Dermis blood vessel endothelial cell (primary cell): ENCODE measurements at regions not wholly inside any gene's neighbourhood (a gene's known extent, or its start where the extent isn't known, plus 50 kb on each side); places are given as distances from the start of the nearest gene placed in this dataset.
A peak's percentile ranks its signal among the peaks of the same experiment; 100 is the strongest.

ENCODE experiments used
- DNase-seq: peaks from one replicate; pipeline ENCODE4 v3.0.0; 2010

DNA sequence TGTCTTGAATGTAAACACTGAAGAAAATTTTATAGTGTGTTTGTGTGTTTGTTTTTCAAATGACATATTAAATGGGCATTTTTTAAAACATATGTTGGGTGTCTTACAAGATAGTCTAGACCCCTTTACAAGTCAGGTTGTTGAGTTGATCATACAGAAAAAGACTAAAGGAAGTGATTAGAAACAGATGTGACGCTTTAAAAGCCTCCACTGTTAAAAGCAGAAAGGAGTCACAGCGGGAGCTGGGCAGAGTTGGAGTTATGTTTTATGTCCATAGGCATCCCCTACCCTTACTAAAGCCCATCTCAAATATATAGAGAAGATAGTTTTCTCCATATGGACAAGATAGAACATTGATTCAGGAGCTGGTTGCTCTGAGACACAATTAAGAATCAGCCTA is 393.9 kb downstream of the PLPP3 start:
- no peak for DNase-seq

DNA sequence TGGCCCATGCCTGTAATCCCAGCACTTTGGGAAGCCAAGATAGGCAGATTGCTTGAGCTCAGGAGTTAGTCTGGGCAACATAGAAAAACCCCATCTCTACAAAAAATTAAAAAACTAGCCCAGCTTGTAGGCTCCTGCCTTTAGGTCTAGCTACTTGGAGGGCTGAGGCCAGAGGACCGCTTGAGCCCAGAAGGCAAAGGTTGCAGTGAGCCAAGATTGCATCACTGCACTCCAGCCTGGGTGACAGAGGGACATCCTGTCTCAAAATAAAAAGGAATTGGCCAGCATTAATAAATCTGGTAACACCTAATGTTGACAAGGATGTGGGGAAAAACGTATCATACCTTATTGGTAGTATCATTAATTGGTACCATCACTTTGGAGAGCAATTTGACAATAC is 396.2 kb downstream of the PLPP3 start:
- no peak for DNase-seq

DNA sequence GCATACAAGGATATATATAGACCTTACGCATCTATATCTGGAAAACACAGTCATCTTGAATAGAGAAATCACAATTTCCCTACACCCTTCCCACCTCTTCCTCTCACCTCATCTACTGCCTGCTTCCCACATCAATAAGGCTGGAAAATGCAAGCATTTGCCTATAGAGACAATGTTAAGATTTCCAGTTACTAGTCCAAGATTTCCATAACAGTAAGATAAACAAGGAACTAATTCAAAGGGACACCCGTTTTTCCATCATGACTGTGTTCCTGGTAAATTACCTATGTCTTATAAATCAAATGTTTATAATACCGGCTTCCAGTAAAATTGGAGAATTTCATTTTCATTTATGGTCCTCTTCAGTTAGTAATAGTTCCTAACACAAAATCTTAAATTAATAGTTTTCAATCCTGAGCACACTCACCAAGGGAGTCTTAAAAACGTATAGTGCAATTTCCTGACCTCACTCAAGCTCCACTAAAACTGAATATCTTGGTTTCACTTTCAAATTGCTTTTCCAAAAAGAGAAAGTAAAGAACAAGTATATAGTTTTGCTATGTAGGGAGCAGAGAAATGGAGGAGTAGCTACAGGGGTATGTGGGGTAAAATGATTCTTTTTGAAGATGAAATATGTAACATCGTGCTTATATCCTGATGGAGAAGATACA is 398.7 kb downstream of the PLPP3 start:
- peak; percentile 42 for DNase-seq

DNA sequence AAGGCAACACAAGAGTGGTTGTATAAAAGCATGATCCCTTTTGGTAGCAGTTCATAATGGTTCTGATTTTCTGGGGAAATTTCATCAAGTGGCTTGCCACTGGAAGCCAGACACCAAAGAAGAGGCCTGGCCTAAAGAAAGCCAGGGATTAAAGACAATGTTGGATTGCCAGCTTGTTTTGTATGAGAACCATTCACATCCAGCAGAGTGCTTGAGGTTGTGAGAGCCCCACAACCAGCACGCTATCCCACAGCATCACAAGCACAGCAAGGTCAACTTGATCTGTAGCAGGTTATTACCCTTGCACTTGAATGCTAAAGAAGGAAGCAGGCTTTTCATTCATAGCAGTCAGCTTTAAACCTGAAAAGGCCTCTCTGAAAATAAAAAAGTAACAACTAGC is 399.8 kb downstream of the PLPP3 start:
- DNase-seq = no peak

DNA sequence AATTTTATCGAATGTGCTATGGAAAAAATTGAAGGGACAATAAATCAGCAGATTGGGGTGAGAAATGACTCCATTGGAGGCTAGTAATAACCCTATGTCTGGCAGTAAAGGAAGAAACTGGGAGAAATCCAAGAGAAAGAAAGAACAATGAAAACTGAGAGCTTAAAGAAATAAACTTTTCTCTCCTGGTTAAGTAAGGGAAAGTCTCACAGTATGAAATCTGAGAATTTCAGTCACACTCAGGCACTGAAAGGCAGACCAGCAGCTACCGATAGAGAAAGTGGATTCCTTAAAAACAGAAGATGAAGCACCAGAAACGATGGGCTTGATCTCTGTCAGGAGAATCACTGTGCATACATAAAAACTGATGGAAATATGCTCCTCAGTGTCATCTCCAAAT is 404.2 kb downstream of the PLPP3 start:
- no peak for DNase-seq

DNA sequence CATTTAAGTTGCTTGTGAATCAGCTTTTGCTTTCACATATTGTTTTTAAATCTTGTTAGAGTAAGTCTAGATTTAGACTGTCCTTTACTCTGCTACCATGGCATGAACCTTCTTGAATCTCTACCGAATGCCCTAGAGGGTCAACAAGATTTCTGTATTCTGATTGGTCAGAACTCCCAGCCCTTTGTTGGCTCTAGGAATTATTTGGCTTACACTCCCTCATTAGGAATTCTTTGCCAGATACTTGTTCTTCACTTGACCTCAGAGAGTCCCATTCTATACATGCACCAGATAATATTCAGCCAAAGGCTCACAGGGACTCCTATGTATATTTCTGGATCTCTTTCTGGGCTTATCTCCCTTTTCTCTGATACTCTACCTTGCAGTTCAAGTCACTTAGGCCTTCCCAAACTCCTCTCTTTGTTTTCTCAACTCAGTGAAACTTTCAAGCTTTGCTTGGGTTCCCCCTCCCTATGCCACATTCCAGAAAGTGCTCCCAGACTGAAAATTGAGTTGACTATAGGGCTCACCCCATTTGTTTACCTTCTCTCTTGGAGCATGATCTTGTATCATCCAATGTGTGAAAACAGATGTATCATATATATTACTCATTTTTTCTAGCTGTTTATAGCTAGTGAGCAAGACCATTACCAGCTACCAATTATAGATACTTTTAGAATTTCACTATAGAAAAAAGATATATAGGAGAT is 405.0 kb downstream of the PLPP3 start:
- no peak for DNase-seq

DNA sequence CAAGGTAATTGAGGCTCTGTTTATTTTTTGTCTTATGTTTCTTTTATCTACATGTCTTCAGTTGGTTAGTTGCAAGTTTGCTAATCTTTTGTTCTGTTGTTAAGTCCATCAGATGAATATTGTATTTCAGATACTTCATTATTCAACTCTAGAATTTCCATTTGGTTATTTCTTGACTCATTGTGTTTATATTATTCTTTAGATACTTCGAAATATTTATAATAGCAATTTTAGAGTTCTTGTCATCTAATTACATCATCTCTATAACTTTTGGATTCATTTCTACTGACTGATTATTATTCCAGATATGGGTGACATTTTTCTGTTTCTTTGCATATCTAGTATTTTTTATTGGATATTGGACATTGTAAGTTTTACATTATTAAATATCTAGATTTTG is 405.6 kb downstream of the PLPP3 start:
- no peak for DNase-seq

DNA sequence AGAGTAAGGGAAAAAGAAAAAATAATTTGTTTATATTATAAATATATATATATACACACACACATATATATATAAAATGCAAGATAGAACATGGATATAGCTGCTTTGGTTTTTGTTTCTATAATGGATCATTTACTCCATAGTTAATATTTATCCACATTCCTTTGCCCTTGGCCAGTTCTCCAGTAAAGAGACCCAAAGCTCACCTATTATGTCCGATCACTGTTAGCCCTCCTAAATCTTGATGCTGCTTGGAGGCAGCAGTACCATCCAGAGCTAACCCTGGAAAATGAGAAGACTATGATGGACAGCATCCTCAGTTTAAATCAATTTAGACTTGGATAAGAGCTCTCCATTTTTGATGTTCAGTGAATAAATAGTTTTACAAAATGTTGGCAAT is 407.7 kb downstream of the PLPP3 start:
- DNase-seq = no peak

DNA sequence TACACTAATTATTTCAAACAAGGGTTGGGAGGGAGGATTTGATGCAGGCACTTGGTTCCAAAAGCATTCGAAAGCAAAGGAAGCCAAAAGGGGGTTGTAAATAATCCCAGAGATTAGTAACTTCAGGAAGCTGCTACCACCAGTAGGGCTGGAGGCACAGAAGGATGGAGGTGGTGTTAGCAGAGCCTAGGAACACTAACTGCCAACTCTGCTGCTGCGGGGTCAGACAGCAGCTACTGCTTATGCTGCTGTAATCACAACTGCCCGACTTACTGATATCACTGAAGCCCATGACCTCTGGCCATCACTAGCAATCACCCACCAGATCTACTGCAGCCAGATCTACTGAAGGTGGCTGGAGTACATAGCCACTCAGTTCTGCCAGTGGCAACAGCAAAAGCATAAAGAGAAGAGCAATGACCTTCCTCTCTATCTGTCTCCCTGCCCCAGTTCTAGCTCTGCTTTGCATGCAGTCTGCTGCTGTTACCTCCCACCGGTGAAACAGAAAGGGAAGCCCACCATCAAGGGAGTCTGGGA is 408.5 kb downstream of the PLPP3 start:
- no peak for DNase-seq

DNA sequence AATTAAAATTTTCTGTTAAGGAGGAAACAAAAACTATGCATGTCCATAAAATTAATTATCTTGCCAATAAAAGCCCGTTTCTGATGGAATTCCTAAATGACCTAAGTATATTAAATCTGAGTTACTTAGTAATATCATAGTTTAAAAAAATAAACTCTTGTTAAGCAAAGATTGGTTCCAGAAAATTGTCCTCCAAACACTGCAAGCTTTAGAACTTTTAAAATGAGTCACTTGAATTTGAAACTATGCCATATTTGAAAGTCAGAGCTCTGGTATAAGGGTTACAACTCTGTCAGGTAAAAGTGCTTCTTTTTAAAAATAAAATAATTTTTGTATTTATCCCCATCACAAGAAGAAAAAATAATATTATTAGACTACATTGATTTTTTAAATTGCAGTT is 409.5 kb downstream of the PLPP3 start:
- DNase-seq = no peak

DNA sequence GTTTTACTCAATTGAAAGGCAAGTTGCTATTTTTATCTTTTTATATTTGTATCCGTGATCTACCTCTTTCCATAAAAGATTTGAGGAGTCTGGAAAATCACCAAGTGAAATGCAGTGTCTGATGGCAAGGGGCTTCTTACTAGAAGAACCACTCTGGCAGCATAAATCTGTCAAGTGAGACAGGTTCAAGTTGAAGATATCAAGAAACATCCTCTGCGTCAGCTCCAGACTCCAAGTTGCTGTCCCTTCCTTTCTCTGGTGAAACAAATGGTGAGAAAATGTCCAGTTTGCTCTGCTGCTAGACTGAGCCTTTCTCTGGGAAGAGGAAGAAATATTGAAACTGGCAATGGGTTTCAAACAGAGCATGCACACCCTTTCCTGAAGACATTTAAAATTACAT is 411.2 kb downstream of the PLPP3 start:
- no peak for DNase-seq

DNA sequence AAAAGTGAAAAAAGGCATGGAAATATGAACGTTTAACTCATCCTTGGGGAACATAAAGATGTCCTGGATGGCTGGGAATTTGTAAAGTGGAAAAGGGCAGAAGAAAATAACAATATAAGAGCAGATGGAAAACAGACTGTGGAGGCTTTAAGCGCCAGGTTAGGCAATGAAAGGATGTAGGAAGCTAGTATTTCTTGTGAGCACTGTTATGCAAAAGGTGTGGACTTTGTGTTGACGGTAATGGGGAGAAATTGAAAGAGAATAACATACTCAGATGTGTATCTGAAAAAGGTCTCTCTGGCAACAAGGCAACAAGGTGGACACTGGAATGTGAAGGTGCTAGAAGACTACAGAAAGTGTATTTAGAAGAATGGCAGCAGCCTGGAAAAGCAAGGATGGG is 411.8 kb downstream of the PLPP3 start:
- no peak for DNase-seq

DNA sequence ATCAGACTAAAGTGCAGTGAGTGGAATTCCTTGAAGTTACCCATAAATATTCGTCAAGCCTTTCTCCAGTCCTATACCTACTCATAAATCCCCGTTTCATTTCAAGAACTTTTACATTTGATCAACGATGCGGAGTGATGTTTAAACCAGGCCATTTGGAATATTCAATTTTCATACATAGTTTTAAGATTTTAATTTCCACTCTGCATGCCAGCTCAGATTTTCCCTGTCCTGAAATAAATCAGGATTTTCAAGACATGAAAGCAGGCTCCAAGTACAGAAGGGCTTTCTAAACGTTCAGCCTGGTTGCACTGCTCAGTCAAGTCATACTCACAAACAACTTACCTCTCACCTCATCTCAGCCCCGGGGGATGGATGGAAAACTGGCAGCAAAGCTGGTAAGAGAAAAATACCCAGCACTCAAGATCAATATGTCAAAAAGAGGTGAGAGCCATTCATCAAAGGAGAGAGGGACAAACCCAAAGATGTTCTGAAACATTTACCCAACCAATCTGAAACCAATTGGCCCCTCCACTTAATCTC is 418.5 kb downstream of the PLPP3 start:
- no peak for DNase-seq

DNA sequence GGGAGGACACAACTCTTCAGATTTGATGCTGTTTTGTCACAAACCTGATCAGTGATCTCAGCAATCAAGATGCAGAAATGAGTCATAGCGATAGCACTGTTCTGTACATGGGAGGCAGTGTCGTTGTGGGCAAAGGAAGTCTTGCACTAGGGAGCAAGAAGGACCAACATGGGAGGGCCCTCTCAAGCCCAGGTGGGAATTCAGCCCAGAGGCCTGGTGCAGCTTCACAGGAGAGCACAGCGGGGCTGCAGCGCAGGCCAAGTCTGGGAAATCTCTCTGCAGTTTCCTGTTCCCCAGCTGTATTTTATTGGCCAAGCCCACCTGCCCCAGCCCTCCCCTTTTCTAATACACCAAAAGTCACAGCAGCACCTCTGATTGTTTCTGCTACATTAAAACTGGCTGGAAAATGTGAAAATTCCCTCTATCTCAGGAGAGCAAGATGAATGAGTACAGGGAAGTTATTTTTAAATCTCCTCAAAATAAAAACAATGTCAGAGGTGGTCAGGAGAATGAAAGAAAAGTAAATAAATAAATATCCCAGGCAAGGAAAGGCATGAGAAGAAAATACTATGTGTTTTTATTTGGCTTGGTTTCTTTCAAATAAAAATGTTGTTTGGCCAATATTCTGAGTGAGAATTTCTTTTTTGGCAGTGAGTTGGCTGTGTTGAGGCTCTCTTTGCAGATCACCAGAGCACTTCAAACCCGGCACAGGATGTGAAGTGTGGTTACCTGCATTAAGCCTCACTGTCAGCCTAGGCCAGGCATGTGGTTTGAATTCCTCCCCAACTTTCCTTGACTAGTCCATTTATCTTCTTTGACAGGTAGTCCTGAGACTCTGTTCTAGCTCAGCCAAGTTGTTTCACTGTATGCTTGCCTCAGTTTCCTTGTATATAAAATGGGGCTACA is 422.1 kb downstream of the PLPP3 start:
- DNase-seq = no peak

DNA sequence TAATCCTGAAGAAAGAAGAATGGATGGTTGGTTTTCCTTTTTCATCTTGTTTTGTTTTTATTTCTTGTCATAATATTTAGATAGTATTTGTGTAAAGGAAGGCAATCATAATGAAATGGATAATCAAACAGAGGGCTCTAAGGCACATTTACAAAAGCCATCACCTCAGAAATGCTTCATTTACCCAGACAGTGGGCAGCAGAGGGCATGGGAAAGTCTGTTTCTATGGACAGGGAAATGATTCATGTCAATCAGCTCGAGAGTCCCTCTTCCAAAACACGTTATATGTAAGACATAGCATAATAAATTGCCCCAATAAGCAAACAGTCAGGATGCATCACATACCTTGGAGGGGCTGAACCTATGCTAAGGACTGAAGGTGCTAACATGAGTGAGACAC is 426.1 kb downstream of the PLPP3 start:
- peak; percentile 55 for DNase-seq

DNA sequence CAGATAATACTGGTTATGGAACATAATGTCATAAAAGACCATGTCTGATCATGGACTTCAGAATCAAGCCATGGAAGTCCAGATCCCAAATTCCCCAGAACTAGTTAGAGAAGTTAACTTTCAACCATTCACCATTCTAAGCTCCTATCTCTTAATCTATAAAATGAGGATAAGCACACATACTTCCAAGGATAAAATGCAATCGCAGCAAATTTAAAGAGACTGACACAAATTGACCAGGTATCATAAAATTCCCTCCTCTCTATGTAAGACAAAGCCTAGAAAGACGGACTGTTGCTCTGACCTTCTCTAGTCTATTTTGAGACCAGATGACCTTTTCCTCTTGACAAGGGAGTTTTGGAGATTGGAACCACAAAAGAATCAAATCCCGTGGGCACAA is 426.7 kb downstream of the PLPP3 start:
- no peak for DNase-seq

DNA sequence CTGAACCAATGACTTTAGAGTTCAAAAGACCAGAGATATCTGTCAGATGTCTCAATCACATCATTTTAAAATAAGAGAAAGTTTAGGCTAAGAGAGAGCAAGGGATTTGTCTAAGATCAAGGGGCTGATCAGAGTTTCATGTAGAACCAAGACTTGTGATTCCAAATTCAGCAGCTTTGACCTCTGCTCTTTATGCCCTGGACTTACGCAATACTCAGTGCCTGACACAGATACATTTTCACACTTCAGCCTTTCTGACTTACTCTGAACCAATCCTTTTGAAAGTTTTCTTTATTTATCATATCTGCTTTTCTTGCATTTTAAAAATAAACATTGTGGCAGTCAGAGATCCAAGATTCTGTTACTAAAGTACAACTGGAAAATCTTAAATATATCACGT is 428.0 kb downstream of the PLPP3 start:
- DNase-seq = no peak

DNA sequence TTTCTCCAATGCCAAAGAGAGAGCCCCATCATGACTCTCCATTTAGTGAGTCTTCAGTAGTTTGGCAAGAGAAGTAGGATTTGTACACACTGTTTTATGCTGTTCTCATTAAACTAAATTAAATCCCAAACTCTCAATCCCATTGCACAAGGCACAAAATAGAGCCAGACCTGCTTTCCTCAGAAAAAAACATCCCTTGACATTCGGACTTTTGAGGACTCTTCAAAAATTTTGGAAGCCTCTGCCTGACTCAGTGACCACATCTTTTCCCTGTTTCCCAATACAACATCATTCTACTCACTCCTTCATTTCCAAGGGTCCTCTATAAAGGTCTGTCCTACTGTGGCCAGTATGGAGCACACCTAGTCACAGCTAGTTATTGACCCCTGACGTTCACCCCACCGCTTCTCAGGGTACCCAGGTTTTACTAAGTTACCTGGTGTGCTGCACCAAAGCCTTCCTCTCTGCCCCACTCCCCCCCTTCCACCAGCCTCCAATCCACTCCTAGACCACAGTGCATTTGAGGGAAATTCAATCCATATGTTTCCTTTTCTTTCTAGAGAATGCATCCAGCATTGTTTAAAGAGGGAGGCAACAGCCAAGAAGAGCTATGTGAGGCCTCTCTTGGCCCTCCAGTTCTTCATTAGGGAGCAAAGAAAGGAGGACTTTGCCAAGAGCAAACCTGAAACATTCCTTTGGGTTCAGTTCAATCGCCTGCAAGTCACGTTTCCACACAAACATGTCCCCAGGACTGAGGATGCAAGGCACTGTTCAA is 428.7 kb downstream of the PLPP3 start:
- DNase-seq = no peak

DNA sequence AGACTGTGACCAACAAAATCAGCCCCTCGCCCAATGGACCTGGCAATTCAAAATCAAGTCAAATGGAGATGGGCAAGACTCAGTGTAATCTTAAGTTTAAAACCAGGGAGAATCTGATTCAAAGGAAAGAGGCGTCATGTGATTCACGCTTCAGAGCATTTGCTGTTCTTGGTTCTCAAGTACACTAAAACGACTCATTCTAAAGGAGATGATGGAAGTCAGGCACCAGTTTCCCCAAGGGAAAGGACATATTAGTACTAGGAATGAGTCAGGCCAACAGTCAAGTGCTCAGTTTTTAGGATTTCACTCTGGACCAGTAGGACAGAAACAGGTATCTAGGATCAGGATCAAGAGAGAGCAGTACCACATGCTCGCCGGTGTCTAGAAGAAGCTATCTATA is 429.6 kb downstream of the PLPP3 start:
- no peak for DNase-seq

DNA sequence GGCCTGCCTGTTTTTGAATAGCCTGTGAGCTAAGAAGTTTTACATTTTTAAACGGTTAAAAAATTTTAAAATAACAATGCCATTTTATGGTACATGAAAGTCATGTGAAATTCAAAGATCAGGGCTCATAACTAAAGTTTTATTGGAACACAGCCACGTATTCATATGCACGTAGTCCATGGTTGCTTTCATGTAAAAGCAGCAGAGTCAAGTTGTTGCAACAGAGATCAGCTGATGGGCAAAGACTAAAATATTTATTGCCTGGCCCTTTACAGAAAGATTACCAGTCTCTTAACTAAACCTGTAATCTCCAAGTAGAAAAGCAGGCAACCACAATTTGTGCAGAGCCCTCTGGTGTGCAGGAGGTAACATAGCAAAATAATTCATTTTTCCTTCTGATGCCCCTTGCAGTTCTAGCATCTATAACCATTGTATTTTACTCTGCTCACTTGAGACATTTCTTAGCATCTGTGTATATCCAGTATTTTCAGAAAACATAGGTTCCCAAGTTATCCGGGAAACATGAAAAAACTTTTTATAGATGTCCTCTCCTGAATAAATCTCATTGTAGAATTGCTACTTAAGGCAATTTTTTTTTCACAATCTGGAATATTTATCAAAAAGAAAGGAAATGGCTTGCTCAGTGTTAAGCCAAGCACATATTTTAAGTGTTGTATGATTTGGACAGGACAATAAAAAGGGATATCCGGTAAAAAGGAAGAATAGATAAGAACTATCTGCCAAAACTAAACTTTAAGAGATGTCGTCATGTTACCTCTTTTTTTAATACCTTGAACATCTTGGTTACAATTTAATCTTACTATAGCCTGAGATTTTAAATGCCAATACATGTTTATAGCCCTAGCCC is 430.8 kb downstream of the PLPP3 start:
- peak; percentile 42 for DNase-seq

DNA sequence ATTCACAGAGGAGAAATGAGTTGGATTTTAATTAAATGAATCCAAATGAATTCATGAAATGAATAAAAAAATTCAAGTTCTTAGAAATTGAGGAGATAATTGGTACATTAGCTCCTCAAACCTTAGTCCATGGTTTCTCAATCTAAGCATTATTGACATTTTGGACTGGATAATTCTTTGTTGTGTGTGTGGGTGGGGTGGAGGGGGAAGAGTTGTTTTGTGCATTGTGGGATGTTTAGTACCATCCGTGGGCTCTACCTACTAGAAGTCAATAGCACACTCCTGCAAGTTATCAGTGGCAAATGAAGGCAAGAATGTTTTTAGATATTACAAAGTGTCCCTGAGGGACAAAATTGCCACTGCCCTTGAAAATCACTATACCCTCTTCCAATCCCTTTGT is 431.9 kb downstream of the PLPP3 start:
- DNase-seq = no peak
